Coronary artery (tissue), 2 donors: ENCODE measurements at regions not wholly inside any gene's neighbourhood (a gene's known extent, or its start where the extent isn't known, plus 50 kb on each side); places are given as distances from the start of the nearest gene placed in this dataset.

Source experiments
- DNase-seq: peaks from one replicate; pipeline ENCODE4 v3.0.0-alpha.2; 2017; ENCODE audit warnings: low spot score
- H3K27ac ChIP-seq, 2 donors: fragments of 200-600 bp; sonication (generic); one replicate each; pipeline ENCODE4 v1.5.1; 2016 to 2019
- H3K4me3 ChIP-seq: fragments of 200-600 bp; sonication (generic); 2 replicates; pipeline ENCODE4 v1.5.1; 2016; ENCODE audit warnings: mild to moderate bottlenecking, moderate library complexity
- CTCF ChIP-seq: fragments of 200-600 bp; sonication (generic); IDR thresholded peaks from one replicate; pipeline ENCODE4 v1.5.1; 2019; ENCODE audit warnings: antibody characterized with exemption

- no peak for DNase-seq
- no peak overlapping the region for H3K27ac ChIP-seq
- TF ChIP-seq CTCF = no peak
Measured at GRCh38 chr18:46319783-46320182, 215.6 kb downstream of the HAUS1 start.

GRCh38 chr18:46320297-46320696, 216.1 kb downstream of the HAUS1 start:
- DNase-seq = no peak
- no peak for TF ChIP-seq CTCF
- Histone ChIP-seq H3K27ac (no peak overlapping the region), H3K4me3 (no peak overlapping the region)

More at GRCh38 chr18:46319783-46320182, 215.6 kb downstream of the HAUS1 start:
- H3K4me3 ChIP-seq = no peak overlapping the region

GRCh38 chr18:46320928-46321711, 216.9 kb downstream of the HAUS1 start:
- H3K4me3 ChIP-seq = no peak overlapping the region
- no peak for TF ChIP-seq CTCF
- H3K27ac ChIP-seq = no peak overlapping the region
- DNase-seq = no peak

GRCh38 chr18:46321955-46322354, 217.8 kb downstream of the HAUS1 start:
- Histone ChIP-seq H3K4me3 (no peak overlapping the region), H3K27ac (no peak overlapping the region)
- no peak for DNase-seq
- TF ChIP-seq CTCF = no peak

GRCh38 chr18:46322411-46322891, 218.3 kb downstream of the HAUS1 start:
- Histone ChIP-seq H3K4me3 (no peak overlapping the region), H3K27ac (no peak overlapping the region)
- DNase-seq = no peak
- TF ChIP-seq CTCF = no peak

GRCh38 chr18:46322941-46323340, 218.8 kb downstream of the HAUS1 start:
- H3K27ac ChIP-seq = no peak overlapping the region
- no peak overlapping the region for H3K4me3 ChIP-seq
- TF ChIP-seq CTCF = no peak
- no peak for DNase-seq
